Adrenal gland (tissue), 5 donors: ENCODE measurements at regions not wholly inside any gene's neighbourhood (a gene's known extent, or its start where the extent isn't known, plus 50 kb on each side); places are given as distances from the start of the nearest gene placed in this dataset.

Experiments
- POLR2A ChIP-seq, 2 donors: fragments of 450-650 bp; IDR thresholded peaks; one replicate each; pipeline ENCODE4 v1.6.1; 2017; ENCODE audit warnings: antibody characterized with exemption in 2 of 2, mild to moderate bottlenecking in 2 of 2, moderate library complexity in 1 of 2
- TF ChIP-seq, protein P1 (sequence below), 6 experiments: fragments of 450-650 bp in 4 of 6; fragments of 200-600 bp in 2 of 6; sonication (generic) in 1 of 6; IDR thresholded peaks; 1 replicate in 5 of 6; 2 replicates in 1 of 6; pipeline versions ENCODE4 v1.5.1 to v1.8.0; 2016 to 2021; ENCODE audit warnings: antibody characterized with exemption in 6 of 6, mild to moderate bottlenecking in 2 of 6, moderate library complexity in 1 of 6
- donor health status: DM: no; HTN: no; CAD: no.

DNA sequence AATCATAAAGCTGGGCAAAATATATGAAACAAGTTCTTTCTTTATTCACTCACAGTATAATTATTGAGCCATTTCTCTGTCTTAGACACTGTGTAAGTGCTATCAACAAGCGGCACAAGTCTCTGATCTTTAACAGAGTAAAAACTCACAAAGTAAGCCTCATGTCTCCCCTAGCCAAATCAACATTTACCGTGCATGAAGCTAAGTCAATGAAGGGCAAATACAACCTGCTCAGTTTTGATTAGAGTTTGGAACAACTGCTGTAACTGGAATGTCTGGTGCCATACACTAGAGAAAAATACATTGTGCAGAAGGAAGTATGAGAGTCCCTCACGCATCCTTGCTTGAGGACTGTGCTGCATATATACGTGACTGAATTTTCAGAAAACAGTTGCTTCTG, 291.0 kb upstream of the EPHA3 start:
- no peak for TF ChIP-seq POLR2A (IDR thresholded peaks at IDR 0.05)
- TF ChIP-seq, protein P1, sequence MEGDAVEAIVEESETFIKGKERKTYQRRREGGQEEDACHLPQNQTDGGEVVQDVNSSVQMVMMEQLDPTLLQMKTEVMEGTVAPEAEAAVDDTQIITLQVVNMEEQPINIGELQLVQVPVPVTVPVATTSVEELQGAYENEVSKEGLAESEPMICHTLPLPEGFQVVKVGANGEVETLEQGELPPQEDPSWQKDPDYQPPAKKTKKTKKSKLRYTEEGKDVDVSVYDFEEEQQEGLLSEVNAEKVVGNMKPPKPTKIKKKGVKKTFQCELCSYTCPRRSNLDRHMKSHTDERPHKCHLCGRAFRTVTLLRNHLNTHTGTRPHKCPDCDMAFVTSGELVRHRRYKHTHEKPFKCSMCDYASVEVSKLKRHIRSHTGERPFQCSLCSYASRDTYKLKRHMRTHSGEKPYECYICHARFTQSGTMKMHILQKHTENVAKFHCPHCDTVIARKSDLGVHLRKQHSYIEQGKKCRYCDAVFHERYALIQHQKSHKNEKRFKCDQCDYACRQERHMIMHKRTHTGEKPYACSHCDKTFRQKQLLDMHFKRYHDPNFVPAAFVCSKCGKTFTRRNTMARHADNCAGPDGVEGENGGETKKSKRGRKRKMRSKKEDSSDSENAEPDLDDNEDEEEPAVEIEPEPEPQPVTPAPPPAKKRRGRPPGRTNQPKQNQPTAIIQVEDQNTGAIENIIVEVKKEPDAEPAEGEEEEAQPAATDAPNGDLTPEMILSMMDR (IDR thresholded peaks at IDR 0.05) = no peak
